Nephron progenitor cell (in vitro differentiated cells): ENCODE measurements at regions not wholly inside any gene's neighbourhood (a gene's known extent, or its start where the extent isn't known, plus 50 kb on each side); places are given as distances from the start of the nearest gene placed in this dataset.
A peak's percentile ranks its signal among the peaks of the same experiment; 100 is the strongest.

ENCODE experiments used
- DNase-seq: peaks from one replicate; pipeline ENCODE4 v3.0.0; 2021
- H3K27ac Mint-ChIP-seq: 2 replicates; pipeline ENCODE4 v1.8.0; 2021; ENCODE audit warnings: mild to moderate bottlenecking, moderate library complexity, mixed read lengths
- H3K27me3 Mint-ChIP-seq: 2 replicates; pipeline ENCODE4 v1.8.0; 2021; ENCODE audit warnings: mild to moderate bottlenecking, low read depth, mixed read lengths; ENCODE audit not compliant: poor library complexity
- H3K36me3 Mint-ChIP-seq: 2 replicates; pipeline ENCODE4 v1.8.0; 2021; ENCODE audit warnings: low read depth, mixed read lengths
- H3K4me1 Mint-ChIP-seq: 2 replicates; pipeline ENCODE4 v1.8.0; 2021; ENCODE audit warnings: mixed read lengths
- H3K4me3 Mint-ChIP-seq: 2 replicates; pipeline ENCODE4 v1.8.0; 2021; ENCODE audit warnings: mild to moderate bottlenecking, moderate library complexity, mixed read lengths
- H3K9me3 Mint-ChIP-seq: 2 replicates; pipeline ENCODE4 v1.8.0; 2021; ENCODE audit warnings: mild to moderate bottlenecking, moderate library complexity, mixed read lengths
- TF ChIP-seq, protein P1 (sequence below): fragments of 200-600 bp; sonication (generic); IDR thresholded peaks from 2 replicates; pipeline ENCODE4 v1.5.0; 2021; ENCODE audit warnings: antibody characterized with exemption

DNA sequence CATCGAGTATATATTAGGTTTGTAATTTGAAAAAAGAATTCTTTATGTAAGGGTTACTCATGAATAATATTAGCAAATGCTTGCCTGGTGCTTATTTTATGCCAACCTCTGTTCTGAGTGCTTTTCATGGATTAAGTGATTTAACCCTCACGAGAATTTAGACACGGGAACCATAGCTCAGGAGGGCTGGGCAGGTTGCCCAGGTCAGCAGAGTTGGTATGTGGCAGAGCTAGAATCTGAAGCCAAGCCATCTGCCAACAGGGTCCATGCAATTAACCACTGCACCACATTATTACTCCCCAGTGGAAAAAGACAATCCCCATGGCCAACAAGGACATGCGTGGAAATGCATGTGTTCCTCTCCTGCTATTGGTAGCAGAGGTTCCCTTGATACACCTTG is 345.6 kb downstream of the CDC5L start:
- Mint-ChIP-seq H3K9me3 (no peaks in the 10 kb centered on the region), H3K27me3 (peaks cover 6% of the 10 kb centered on the region), H3K36me3 (no peaks in the 10 kb centered on the region), H3K27ac (no peak overlapping the region), H3K4me1 (peaks cover 49% of the 10 kb centered on the region), H3K4me3 (no peak overlapping the region)
- TF ChIP-seq, protein P1, sequence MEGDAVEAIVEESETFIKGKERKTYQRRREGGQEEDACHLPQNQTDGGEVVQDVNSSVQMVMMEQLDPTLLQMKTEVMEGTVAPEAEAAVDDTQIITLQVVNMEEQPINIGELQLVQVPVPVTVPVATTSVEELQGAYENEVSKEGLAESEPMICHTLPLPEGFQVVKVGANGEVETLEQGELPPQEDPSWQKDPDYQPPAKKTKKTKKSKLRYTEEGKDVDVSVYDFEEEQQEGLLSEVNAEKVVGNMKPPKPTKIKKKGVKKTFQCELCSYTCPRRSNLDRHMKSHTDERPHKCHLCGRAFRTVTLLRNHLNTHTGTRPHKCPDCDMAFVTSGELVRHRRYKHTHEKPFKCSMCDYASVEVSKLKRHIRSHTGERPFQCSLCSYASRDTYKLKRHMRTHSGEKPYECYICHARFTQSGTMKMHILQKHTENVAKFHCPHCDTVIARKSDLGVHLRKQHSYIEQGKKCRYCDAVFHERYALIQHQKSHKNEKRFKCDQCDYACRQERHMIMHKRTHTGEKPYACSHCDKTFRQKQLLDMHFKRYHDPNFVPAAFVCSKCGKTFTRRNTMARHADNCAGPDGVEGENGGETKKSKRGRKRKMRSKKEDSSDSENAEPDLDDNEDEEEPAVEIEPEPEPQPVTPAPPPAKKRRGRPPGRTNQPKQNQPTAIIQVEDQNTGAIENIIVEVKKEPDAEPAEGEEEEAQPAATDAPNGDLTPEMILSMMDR, result no peak
- no peak for DNase-seq

GRCh38 chr6:44733868-44734267 is 346.4 kb downstream of the CDC5L start:
- no peak overlapping the region for H3K4me3 Mint-ChIP-seq
- no peak for DNase-seq
- peaks cover 56% of the 10 kb centered on the region for H3K4me1 Mint-ChIP-seq
- no peaks in the 10 kb centered on the region for H3K36me3 Mint-ChIP-seq
- no peak overlapping the region for H3K27ac Mint-ChIP-seq
- H3K9me3 Mint-ChIP-seq, result no peaks in the 10 kb centered on the region
- H3K27me3 Mint-ChIP-seq, result peaks cover 4% of the 10 kb centered on the region
- TF ChIP-seq, protein P1, result no peak

DNA sequence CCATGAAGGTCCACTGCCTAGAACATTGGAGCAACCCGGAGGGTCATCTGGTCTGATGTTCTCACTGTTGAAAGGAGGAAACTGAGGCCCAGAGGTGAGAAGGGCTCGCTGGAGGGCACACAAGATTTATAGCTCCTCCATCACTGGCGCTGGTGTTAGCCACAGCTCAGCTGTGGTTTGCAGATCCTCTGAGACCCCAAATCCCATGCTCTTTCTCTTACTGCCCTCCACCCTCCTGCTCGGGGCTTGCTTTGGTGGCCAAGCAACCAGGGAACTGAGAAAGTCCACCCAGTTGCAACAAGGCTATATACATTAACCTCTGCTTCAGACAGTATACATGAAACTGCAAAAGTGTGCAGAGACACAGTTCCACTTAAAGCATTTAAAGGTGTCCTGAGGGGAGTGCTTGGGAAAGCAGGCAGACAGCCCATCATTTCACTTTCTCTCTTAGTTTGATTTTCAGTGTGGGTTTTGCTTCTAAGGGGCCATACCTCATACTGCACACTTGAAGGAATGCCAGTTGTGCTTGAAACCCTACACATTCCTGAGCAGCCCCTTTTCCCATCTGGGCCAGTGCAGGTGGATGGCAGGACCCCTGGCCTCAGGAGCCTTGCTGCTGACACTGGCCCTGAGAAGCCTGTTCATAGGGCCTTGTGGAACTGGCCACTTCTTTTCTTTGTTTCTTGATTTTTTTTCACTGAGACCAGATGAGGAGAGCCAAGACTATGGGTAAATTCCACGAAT is 347.6 kb downstream of the CDC5L start:
- Mint-ChIP-seq H3K9me3 (no peaks in the 10 kb centered on the region), H3K27me3 (peaks cover 4% of the 10 kb centered on the region), H3K36me3 (no peaks in the 10 kb centered on the region), H3K27ac (peak overlapping the region; percentile 40), H3K4me1 (peaks cover 67% of the 10 kb centered on the region), H3K4me3 (no peak overlapping the region)
- TF ChIP-seq, protein P1, result no peak
- no peak for DNase-seq

- Mint-ChIP-seq H3K36me3 (no peaks in the 10 kb centered on the region), H3K4me3 (no peak overlapping the region), H3K27me3 (peaks cover 4% of the 10 kb centered on the region), H3K4me1 (peaks cover 66% of the 10 kb centered on the region), H3K27ac (peak overlapping the region; percentile 40), H3K9me3 (no peaks in the 10 kb centered on the region)
- DNase-seq, result no peak
- TF ChIP-seq, protein P1, result no peak
Observed at GRCh38 chr6:44735630-44735963, 348.1 kb downstream of the CDC5L start.

DNA sequence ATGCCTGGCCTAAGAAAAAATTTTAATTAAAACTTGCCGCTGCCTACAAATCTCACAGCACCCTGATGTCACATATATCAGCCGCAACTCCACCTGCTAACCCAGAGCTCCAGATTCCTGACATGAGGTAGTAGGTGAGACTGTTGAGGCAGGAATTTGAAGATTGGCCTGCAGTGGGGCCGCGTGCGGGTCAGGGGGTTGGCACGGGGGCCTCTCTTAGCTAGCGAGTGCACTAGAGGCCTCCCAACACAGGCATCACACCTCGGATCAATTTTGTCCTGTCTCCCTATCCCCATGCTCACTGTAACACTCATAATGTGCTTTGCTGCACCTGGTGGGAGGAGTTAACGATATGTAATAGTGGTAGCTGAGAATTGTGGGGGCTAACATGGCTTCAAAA is 349.8 kb downstream of the CDC5L start:
- DNase-seq, result no peak
- no peak overlapping the region for H3K27ac Mint-ChIP-seq
- no peaks in the 10 kb centered on the region for H3K9me3 Mint-ChIP-seq
- no peak overlapping the region for H3K4me3 Mint-ChIP-seq
- TF ChIP-seq, protein P1, result no peak
- H3K27me3 Mint-ChIP-seq, result peaks cover 4% of the 10 kb centered on the region
- H3K36me3 Mint-ChIP-seq, result no peaks in the 10 kb centered on the region
- H3K4me1 Mint-ChIP-seq, result peaks cover 65% of the 10 kb centered on the region

GRCh38 chr6:44737829-44738528 is 350.5 kb downstream of the CDC5L start:
- peaks cover 65% of the 10 kb centered on the region for H3K4me1 Mint-ChIP-seq
- H3K4me3 Mint-ChIP-seq, result no peak overlapping the region
- no peaks in the 10 kb centered on the region for H3K9me3 Mint-ChIP-seq
- peak overlapping the region; percentile 60 for H3K27ac Mint-ChIP-seq
- TF ChIP-seq, protein P1, result no peak
- no peak for DNase-seq
- no peaks in the 10 kb centered on the region for H3K36me3 Mint-ChIP-seq
- H3K27me3 Mint-ChIP-seq, result peaks cover 8% of the 10 kb centered on the region
